ENCODE measurements at regions not wholly inside any gene's neighbourhood (a gene's known extent, or its start where the extent isn't known, plus 50 kb on each side); places are given as distances from the start of the nearest gene placed in this dataset.
A peak's percentile ranks its signal among the peaks of the same experiment; 100 is the strongest.
"Not testable (repeated sequence)": the region's sequence is repeated elsewhere in the genome, so short reads cannot be mapped to it uniquely, and the experiment has no call there.

DNA sequence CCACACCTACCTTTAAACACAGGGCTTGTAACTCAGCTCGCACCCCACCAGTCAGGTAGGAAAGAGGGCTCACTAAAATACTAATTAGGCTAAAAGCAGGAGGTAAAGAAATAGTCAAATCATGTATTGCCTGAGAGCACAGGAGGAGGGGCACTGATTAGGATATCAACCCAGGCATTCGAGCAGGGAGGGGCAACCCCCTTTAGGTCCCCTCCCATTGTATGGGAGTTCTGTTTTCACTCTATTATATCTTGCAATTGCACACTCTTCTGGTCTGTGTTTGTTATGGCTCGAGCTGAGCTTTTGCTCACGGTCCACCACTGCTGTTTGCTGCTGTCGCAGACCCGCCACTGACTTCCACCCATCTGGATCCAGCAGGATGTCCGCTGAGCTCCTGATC lies 657.2 kb downstream of the PRIM2 start:
- H3K4me3 Mint-ChIP-seq: no peak overlapping the region
- POLR2A ChIA-PET: no interaction called here
- peaks cover 0 to 2% (median 0%) of the 10 kb centered on the region in 9 donors for H3K9me3 Mint-ChIP-seq
- DNase-seq: no peak
- H3K4me1 Mint-ChIP-seq: no peaks in the 10 kb centered on the region
- H3K36me3 Mint-ChIP-seq: no peaks in the 10 kb centered on the region
- H3K27me3 Mint-ChIP-seq: peaks cover 9 to 39% (median 15%) of the 10 kb centered on the region in 5 donors
- no peak for ATAC-seq
- peak overlapping the region in 1 of 10 donors; percentile 51 for H3K27ac Mint-ChIP-seq

GRCh38 chr6:57975127-57975526 lies 657.7 kb downstream of the PRIM2 start:
- H3K4me1 Mint-ChIP-seq, POLR2A ChIA-PET, H3K9me3 Mint-ChIP-seq: not testable (repeated sequence)

DNA sequence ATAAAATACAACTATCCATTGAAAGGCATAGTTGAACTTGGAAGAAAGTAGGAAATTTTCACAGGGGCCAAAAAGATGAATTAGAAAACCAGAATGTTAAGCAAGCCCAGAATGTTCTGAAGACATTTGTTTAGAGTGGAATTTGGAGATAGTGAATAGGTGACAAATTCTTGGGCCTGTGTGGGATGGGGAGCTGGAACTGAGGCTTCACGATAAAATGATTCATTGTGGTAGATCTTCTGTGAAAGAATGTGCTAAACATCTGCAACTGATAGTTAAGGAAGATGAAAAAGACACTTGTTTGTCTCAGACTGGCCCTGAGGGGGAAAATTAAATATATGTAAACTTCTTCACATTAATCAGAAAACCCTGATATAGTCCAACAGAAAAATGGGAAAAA lies 658.9 kb downstream of the PRIM2 start:
- H3K4me3 Mint-ChIP-seq, H3K36me3 Mint-ChIP-seq, H3K4me1 Mint-ChIP-seq, H3K27ac Mint-ChIP-seq, H3K9me3 Mint-ChIP-seq, POLR2A ChIA-PET, ATAC-seq, DNase-seq: not testable (repeated sequence)
- H3K27me3 Mint-ChIP-seq: peaks cover 8 to 26% (median 16%) of the 10 kb centered on the region in 5 donors

More at GRCh38 chr6:57975127-57975526, 657.7 kb downstream of the PRIM2 start:
- H3K36me3 Mint-ChIP-seq, H3K4me3 Mint-ChIP-seq, ATAC-seq, DNase-seq: not testable (repeated sequence)
- Mint-ChIP-seq H3K27me3 (peaks cover 9 to 38% (median 19%) of the 10 kb centered on the region in 5 donors), H3K27ac (peak overlapping the region in 1 of 10 donors; percentile 51)

GRCh38 chr6:57983603-57984002 lies 666.2 kb downstream of the PRIM2 start:
- POLR2A ChIA-PET, H3K9me3 Mint-ChIP-seq, H3K36me3 Mint-ChIP-seq, H3K4me1 Mint-ChIP-seq, H3K27ac Mint-ChIP-seq, H3K4me3 Mint-ChIP-seq, DNase-seq, ATAC-seq: not testable (repeated sequence)
- H3K27me3 Mint-ChIP-seq: peaks cover 6 to 27% (median 13%) of the 10 kb centered on the region in 5 donors

DNA sequence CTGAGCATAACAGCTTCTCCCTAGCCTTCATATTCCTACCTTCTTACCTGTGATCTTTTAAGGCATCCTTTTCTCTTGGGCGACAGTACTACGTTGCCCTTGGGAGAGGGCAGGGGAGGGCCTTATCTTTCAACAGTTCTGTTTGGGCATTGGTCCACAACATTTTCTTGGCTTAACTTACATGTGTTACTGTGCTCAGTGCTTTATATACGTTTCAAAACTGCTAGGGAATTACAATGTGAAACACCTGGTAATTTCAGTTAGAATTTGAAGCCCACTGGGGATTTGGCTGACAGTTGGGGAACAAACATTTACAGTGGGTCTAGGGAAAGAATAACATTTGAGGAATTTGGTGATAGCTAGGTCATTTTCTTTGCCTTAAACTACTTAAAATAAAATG lies 667.1 kb downstream of the PRIM2 start:
- DNase-seq, H3K36me3 Mint-ChIP-seq, H3K4me1 Mint-ChIP-seq, H3K27ac Mint-ChIP-seq, H3K9me3 Mint-ChIP-seq, POLR2A ChIA-PET, ATAC-seq, H3K4me3 Mint-ChIP-seq: not testable (repeated sequence)
- peaks cover 6 to 27% (median 13%) of the 10 kb centered on the region in 5 donors for H3K27me3 Mint-ChIP-seq

DNA sequence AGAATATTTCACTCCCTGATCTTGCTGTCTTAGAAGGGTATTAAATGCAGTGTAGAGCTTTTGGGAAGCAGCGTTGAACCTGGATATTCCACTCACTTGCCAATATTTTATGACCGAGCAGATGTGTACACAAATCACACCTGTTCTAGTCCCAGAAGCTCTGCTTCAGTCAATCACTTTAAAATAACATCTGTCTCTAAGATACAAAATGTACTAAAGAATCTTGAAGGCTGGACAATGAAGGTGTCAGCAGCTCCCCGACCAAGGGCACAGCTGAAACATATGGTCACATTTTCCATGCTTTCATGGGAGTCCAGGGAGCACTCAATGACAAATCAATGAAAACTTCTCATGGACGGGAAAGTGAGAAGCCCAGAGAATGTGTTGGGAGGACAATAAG lies 668.3 kb downstream of the PRIM2 start:
- POLR2A ChIA-PET, H3K27ac Mint-ChIP-seq, H3K4me1 Mint-ChIP-seq, H3K36me3 Mint-ChIP-seq, DNase-seq, ATAC-seq, H3K4me3 Mint-ChIP-seq, H3K9me3 Mint-ChIP-seq: not testable (repeated sequence)
- H3K27me3 Mint-ChIP-seq: peaks cover 6 to 27% (median 8%) of the 10 kb centered on the region in 5 donors

GRCh38 chr6:57986584-57986983 lies 669.2 kb downstream of the PRIM2 start:
- H3K27ac Mint-ChIP-seq, H3K9me3 Mint-ChIP-seq, H3K36me3 Mint-ChIP-seq, POLR2A ChIA-PET, H3K4me1 Mint-ChIP-seq, ATAC-seq, H3K4me3 Mint-ChIP-seq, DNase-seq: not testable (repeated sequence)
- H3K27me3 Mint-ChIP-seq: peaks cover 6 to 27% (median 8%) of the 10 kb centered on the region in 5 donors

- DNase-seq, H3K36me3 Mint-ChIP-seq, H3K4me3 Mint-ChIP-seq, H3K27ac Mint-ChIP-seq, H3K27me3 Mint-ChIP-seq, POLR2A ChIA-PET, H3K4me1 Mint-ChIP-seq, ATAC-seq, H3K9me3 Mint-ChIP-seq: not testable (repeated sequence)
Observed at GRCh38 chr6:57989520-57990080, 672.2 kb downstream of the PRIM2 start.

DNA sequence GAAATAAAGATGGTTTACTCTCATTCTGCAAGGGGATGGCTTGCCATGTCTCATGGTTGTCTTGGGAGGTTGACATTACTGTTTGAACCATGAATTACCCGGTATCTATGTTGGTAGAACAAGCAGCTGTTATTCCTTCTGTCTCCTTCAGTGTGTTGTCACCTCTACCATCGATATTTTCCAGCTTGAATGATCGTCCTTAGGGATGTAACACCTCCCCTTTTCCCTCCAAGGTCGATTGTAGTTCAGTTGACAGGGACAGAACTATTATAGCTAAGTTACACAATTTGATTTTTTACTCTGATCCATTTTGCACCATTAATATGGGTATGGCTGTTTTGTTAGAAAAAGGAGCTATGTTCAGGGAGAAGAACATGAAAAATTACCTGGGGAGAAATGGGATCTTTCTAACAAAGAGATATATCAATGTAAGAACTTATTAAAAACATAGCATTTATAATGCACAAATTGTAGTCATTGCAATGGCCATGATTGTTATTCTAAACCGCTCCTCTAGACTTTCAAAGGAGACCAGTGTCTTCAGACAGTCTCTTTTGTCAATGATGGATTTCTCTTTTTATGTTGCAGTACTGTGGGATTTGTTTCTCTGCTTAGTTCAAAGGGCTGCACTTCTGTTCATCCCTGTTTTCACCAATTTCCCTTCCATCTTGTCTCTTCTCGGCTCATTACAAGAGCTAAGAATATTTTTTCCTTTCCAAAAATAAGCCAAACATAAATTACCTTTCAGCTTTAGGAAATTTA lies 681.6 kb downstream of the PRIM2 start:
- DNase-seq, POLR2A ChIA-PET, H3K4me1 Mint-ChIP-seq, ATAC-seq, H3K4me3 Mint-ChIP-seq, H3K27ac Mint-ChIP-seq: not testable (repeated sequence)
- H3K27me3 Mint-ChIP-seq: peaks cover 4 to 32% (median 12%) of the 10 kb centered on the region in 5 donors
- peaks cover 0 to 13% (median 0%) of the 10 kb centered on the region in 3 donors for H3K36me3 Mint-ChIP-seq
- H3K9me3 Mint-ChIP-seq: peaks cover 0 to 25% (median 9%) of the 10 kb centered on the region in 9 donors

GRCh38 chr6:58000233-58000632 lies 682.8 kb downstream of the PRIM2 start:
- H3K4me1 Mint-ChIP-seq, ATAC-seq, DNase-seq, H3K27ac Mint-ChIP-seq, H3K4me3 Mint-ChIP-seq, POLR2A ChIA-PET: not testable (repeated sequence)
- Mint-ChIP-seq H3K27me3 (peaks cover 4 to 32% (median 12%) of the 10 kb centered on the region in 5 donors), H3K9me3 (peaks cover 0 to 24% (median 12%) of the 10 kb centered on the region in 9 donors), H3K36me3 (peaks cover 0 to 14% (median 2%) of the 10 kb centered on the region in 3 donors)

- H3K9me3 Mint-ChIP-seq: peaks cover 0 to 36% (median 11%) of the 10 kb centered on the region in 9 donors
- peaks cover 0 to 17% (median 2%) of the 10 kb centered on the region in 3 donors for H3K36me3 Mint-ChIP-seq
- peaks cover 4 to 25% (median 8%) of the 10 kb centered on the region in 5 donors for H3K27me3 Mint-ChIP-seq
- DNase-seq, H3K4me3 Mint-ChIP-seq, H3K4me1 Mint-ChIP-seq, ATAC-seq, POLR2A ChIA-PET, H3K27ac Mint-ChIP-seq: not testable (repeated sequence)
Observed at GRCh38 chr6:58003417-58004167, 686.2 kb downstream of the PRIM2 start.

DNA sequence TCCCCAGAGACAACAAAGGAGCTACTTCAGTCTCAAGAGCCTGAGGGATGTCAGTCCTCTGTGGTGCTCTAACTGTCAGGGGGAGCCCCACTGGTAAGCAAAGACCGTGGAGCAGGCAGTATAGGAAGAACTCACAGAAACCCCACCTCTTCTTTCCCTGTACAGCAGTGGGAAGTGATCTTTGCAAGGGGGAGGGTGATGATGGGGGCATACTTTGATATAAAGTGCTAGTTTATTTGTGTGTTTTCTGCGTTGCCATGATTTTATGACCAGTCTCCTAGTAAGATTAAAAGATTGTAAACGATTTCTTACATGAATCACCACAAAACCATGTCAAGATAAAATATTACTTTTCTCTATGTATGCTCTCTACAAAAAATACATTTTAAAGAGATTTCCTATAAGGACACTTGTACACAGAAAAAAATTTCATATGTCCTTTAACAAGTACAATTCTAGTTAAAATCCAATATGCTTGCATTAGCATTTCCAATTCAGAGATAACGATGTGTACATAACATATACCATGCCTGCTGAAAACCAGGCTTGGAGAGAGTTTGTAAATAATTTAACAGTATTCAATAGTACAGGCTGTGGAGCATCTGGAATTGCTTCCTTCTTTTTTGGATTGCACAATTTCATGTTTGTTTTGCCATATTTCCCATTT lies 690.0 kb downstream of the PRIM2 start:
- peaks cover 0 to 31% (median 9%) of the 10 kb centered on the region in 9 donors for H3K9me3 Mint-ChIP-seq
- DNase-seq, H3K4me1 Mint-ChIP-seq, H3K4me3 Mint-ChIP-seq, H3K27me3 Mint-ChIP-seq, POLR2A ChIA-PET, H3K27ac Mint-ChIP-seq, ATAC-seq: not testable (repeated sequence)
- peaks cover 0 to 11% (median 2%) of the 10 kb centered on the region in 3 donors for H3K36me3 Mint-ChIP-seq
